ENCODE measurements at regions not wholly inside any gene's neighbourhood (a gene's known extent, or its start where the extent isn't known, plus 50 kb on each side); places are given as distances from the start of the nearest gene placed in this dataset.

- no peak for DNase-seq
Observed at GRCh38 chr7:142337054-142338001, 79.5 kb upstream of the PRSS58 start.

DNA sequence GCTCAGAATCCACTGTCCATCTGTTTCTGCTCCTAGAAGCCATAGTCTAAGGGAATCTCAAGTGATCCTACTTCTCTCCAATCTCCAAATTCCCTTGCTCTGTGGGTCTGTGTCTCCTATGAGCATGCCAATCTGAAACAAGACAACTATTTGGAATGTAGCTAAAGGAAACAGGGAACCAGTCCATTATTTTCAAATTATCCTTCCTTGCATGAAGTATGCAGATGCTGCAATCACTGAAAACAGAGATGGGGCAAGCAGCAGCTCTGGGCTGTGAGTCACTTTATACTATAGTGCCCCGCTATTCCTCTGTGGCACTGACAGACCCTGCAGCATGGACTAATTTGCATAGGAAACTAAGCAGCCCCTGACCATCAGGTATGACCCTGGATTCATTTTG is 76.9 kb upstream of the PRSS58 start:
- DNase-seq, result no peak

GRCh38 chr7:142334236-142334635 is 76.4 kb upstream of the PRSS58 start:
- peak in 17 of 56 donors; percentile 14 to 64 (median 36) for DNase-seq

DNA sequence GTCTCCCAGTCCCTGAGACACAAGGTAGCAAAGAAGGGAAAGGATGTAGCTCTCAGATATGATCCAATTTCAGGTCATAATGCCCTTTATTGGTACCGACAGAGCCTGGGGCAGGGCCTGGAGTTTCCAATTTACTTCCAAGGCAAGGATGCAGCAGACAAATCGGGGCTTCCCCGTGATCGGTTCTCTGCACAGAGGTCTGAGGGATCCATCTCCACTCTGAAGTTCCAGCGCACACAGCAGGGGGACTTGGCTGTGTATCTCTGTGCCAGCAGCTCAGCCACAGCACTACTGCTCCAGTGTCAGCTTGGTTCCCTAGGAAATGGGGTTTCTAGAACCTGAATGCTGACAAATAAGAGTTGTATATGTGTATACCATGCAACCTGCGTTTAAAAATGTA is 74.6 kb upstream of the PRSS58 start:
- DNase-seq, result no peak

DNA sequence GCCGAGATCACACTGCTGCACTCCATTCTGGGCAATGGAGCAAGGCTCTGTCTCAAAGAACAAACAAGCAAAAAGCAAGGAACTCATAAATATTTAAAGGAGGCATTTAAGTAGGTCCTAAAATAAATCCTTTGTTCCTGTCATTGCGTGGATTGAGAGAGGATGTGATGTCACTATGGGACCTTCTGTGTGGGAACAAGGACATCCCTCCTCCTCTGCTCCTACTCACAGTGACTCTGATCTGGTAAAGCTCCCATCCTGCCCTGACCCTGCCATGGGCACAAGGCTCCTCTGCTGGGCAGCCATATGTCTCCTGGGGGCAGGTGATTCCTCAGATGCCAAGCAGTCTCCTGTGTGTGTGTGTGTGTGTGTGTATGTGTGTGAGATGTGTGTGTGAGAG is 74.1 kb upstream of the PRSS58 start:
- DNase-seq, result peak in 2 of 56 donors; percentile 27 to 52

DNA sequence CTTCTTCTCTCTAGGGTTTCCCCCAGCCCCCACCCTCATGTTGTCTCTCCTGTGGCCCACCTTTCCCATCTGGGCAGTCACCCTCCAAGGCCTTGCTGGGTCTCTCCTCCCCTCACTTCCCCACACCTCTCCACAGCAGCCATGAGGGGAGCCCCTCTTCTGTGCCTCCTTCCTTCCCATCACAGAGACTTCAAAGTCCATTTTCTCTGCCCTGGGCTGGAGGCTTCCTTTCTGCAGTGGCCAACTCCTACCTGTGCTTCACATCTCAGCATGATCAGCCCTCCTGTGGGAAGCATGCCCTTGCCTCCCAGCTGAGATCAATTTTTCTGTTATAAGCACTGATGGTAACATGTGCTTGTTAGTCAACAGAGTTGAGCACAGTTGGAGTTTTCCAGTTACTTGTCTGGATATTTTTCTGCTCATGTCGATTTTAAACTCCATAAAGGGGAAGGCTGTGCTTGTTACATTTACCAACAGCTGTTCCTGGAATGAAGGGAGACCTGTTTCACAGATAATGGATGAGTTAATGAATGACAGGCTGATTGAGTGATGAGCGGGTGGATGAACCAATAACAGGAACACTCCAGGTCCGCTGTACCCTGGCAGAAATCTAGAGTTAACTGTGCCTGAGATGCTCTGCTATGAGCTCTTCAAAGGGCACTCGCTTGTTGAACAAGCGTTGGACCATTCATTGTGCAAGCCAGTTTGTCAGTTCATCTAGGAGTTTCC is 71.4 kb upstream of the PRSS58 start:
- no peak for DNase-seq

- DNase-seq, result peak in 1 of 56 donors; percentile 12
Observed at GRCh38 chr7:142328551-142328950, 70.7 kb upstream of the PRSS58 start.

GRCh38 chr7:142327628-142328405 is 70.0 kb upstream of the PRSS58 start:
- DNase-seq, result no peak

- peak in 37 of 56 donors; percentile 14 to 79 (median 45) for DNase-seq
Observed at GRCh38 chr7:142323706-142324105, 65.8 kb upstream of the PRSS58 start.

DNA sequence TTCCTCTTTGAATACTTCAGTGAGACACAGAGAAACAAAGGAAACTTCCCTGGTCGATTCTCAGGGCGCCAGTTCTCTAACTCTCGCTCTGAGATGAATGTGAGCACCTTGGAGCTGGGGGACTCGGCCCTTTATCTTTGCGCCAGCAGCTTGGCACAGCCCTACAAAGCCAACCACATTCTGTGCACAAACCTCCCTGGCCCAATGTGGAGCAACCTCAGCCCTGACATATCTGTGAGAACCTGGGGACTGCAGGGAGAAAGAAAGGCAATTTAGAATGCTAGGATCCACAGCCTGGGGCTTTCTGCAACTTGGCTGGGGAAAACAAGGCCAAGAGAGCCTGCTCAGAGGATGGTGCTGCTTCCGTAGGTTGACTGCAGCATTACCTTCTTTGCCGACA is 63.5 kb upstream of the PRSS58 start:
- no peak for DNase-seq

- no peak for DNase-seq
Observed at GRCh38 chr7:142320883-142321282, 63.0 kb upstream of the PRSS58 start.

DNA sequence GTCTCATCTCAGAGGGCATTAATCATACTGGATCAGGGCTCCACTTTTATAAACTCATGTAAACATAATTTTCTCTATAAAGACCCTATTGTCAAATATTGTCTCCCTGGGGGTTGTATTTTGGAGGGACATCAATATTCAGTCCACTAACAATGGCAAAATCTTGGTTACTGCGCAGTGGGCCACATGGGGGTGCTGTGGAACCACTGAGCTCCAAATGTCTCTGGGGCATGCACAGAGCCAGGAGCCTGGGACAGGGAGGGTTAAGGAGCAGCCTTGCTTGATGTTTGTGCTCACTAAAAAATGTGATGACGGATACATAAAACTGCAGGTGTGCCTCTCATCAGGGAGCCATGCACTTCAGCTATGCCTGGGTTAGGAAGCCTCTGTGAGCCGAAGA is 62.1 kb upstream of the PRSS58 start:
- DNase-seq, result no peak

- no peak for DNase-seq
Observed at GRCh38 chr7:142314281-142314680, 56.4 kb upstream of the PRSS58 start.

- DNase-seq, result no peak
Observed at GRCh38 chr7:142313528-142313927, 55.7 kb upstream of the PRSS58 start.

GRCh38 chr7:142311876-142312275 is 54.0 kb upstream of the PRSS58 start:
- DNase-seq, result no peak

DNA sequence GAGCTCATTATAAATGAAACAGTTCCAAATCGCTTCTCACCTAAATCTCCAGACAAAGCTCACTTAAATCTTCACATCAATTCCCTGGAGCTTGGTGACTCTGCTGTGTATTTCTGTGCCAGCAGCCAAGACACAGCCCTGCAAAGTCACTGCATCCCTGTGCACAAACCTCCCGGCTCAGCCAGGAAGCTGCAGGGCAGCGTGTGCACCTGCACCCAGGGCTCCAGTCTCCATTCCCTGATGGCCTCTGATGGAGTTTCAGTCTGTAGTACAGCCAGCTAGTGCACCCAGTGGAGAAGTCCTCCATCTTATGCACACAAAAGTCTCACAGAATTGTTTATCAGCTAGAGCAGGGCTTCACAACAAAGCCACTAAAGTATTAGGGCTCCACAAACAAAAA is 51.1 kb upstream of the PRSS58 start:
- no peak for DNase-seq

- no peak for DNase-seq
Observed at GRCh38 chr7:142308326-142308725, 50.5 kb upstream of the PRSS58 start.
